Endothelial cell of umbilical vein (primary cell): ENCODE measurements at regions not wholly inside any gene's neighbourhood (a gene's known extent, or its start where the extent isn't known, plus 50 kb on each side); places are given as distances from the start of the nearest gene placed in this dataset.

Source experiments
- BruUV-seq: library from RNA; stranded (reverse); fragments of 400-500 nt; replicated peaks from 2 replicates; lab custom pipeline; 2021; lab: Mats Ljungman, UMichigan
- CTCF ChIA-PET: fragments of 300-600, 350-600 bp; sonication (Branson Sonifier 250); formaldehyde crosslinking; loops from one replicate; lab custom pipeline; 2021; ENCODE audit warnings: antibody characterized with exemption, inconsistent platforms; lab: Charles Lee
- POLR2A ChIA-PET: fragments of 300-600, 350-600 bp; sonication (Branson Sonifier 250); formaldehyde crosslinking; loops from one replicate; lab custom pipeline; 2021; ENCODE audit warnings: antibody characterized with exemption, inconsistent platforms; lab: Charles Lee
- DNase-seq: peaks from one replicate; pipeline ENCODE4 v3.0.0-alpha.2; 2011; ENCODE audit warnings: low read depth, low spot score
- FAIRE-seq: peaks from 2 replicates; lab custom pipeline; 2011; peaks lifted over from hg19 to GRCh38; lab: Jason Lieb, UNC
- H2AFZ ChIP-seq: 2 replicates; pipeline ENCODE4 v1.6.0; 2012; ENCODE audit warnings: low read depth, low read length, control low read depth, inconsistent platforms
- H3K27ac ChIP-seq: 2 replicates; pipeline ENCODE4 v1.5.1; 2011; ENCODE audit warnings: low read depth, mild to moderate bottlenecking, control low read depth, low read length, moderate library complexity; ENCODE audit not compliant: insufficient read depth
- H3K27me3 ChIP-seq, 2 experiments: 2 replicates each; pipeline versions ENCODE4 v1.6.0 to v1.6.1; 2011; ENCODE audit warnings: low read length in 2 of 2, mixed read lengths in 1 of 2; ENCODE audit not compliant: control insufficient read depth in 2 of 2, insufficient read depth in 2 of 2
- H3K36me3 ChIP-seq, 2 experiments: 2 replicates in 1 of 2; 3 replicates in 1 of 2; pipeline ENCODE4 v1.5.1; 2011; ENCODE audit warnings: low read length in 2 of 2, mild to moderate bottlenecking in 1 of 2, moderate library complexity in 1 of 2; ENCODE audit not compliant: control insufficient read depth in 2 of 2, insufficient read depth in 2 of 2; ENCODE audit errors: extremely low read depth in 1 of 2
- H3K4me1 ChIP-seq: 3 replicates; pipeline ENCODE4 v1.5.1; 2011; ENCODE audit warnings: mild to moderate bottlenecking, low read length; ENCODE audit not compliant: control insufficient read depth, insufficient read depth; ENCODE audit errors: extremely low read depth
- H3K4me2 ChIP-seq: 2 replicates; pipeline ENCODE4 v1.6.1; 2011; ENCODE audit warnings: low read length, control low read depth, mixed read lengths; ENCODE audit not compliant: insufficient read depth
- H3K4me3 ChIP-seq, 3 experiments: fragments of 200-600 bp in 1 of 3; sonication (generic), shearing (Covaris generic) in 1 of 3; replicated peaks in 1 of 3; 2 replicates each; pipeline ENCODE4 v1.5.1; 2011 to 2016; ENCODE audit warnings: control low read depth in 3 of 3, low read length in 3 of 3, mild to moderate bottlenecking in 2 of 3, inconsistent platforms in 1 of 3, low read depth in 1 of 3, moderate library complexity in 1 of 3; ENCODE audit not compliant: insufficient read depth in 1 of 3
- H3K79me2 ChIP-seq: 2 replicates; pipeline ENCODE4 v1.6.0; 2012; ENCODE audit warnings: low read length, inconsistent platforms; ENCODE audit not compliant: control insufficient read depth, insufficient read depth
- H3K9ac ChIP-seq: replicated peaks from 2 replicates; pipeline ENCODE3; 2011; ENCODE audit warnings: low read length, control low read depth; ENCODE audit not compliant: insufficient read depth; ENCODE audit errors: extremely low read depth
- H3K9me1 ChIP-seq: replicated peaks from 3 replicates; pipeline ENCODE4 v1.6.0; 2011; ENCODE audit warnings: mild to moderate bottlenecking, low read length; ENCODE audit not compliant: control insufficient read depth, insufficient read depth; ENCODE audit errors: extremely low read depth
- H3K9me3 ChIP-seq: replicated peaks from 2 replicates; pipeline ENCODE4 v1.5.1; 2012; ENCODE audit warnings: low read length, inconsistent platforms; ENCODE audit not compliant: control insufficient read depth, insufficient read depth
- H4K20me1 ChIP-seq: replicated peaks from 2 replicates; pipeline ENCODE3; 2011; ENCODE audit warnings: mild to moderate bottlenecking, low read length; ENCODE audit not compliant: control insufficient read depth, insufficient read depth; ENCODE audit errors: extremely low read depth
- EZH2 ChIP-seq: IDR thresholded peaks from 2 replicates; pipeline ENCODE4 v1.6.1; 2012; ENCODE audit warnings: borderline replicate concordance, low read depth, mild to moderate bottlenecking, moderate library complexity, low read length, inconsistent platforms; ENCODE audit not compliant: severe bottlenecking
- FOS ChIP-seq: IDR thresholded peaks from 2 replicates; pipeline ENCODE4 v1.6.1; 2011; ENCODE audit warnings: mild to moderate bottlenecking, low read length, moderate library complexity, borderline replicate concordance; ENCODE audit not compliant: insufficient read depth
- GATA2 ChIP-seq: IDR thresholded peaks from 2 replicates; pipeline ENCODE4 v1.7.0; 2011; ENCODE audit warnings: low read depth, mild to moderate bottlenecking, moderate library complexity, mixed read lengths, low read length; ENCODE audit not compliant: insufficient read length, insufficient read depth
- JUN ChIP-seq: IDR thresholded peaks from 2 replicates; pipeline ENCODE4 v1.6.1; 2011; ENCODE audit warnings: borderline replicate concordance, low read depth; ENCODE audit not compliant: insufficient read length, insufficient read depth
- MYC ChIP-seq: IDR thresholded peaks from one replicate; pipeline ENCODE4 v1.6.1; 2011; ENCODE audit warnings: mild to moderate bottlenecking, low read depth, low read length
- POLR2A ChIP-seq: IDR thresholded peaks from 2 replicates; pipeline ENCODE4 v1.6.1; 2012; ENCODE audit warnings: low read depth, mild to moderate bottlenecking, control low read depth, low read length
- POLR2AphosphoS5 ChIP-seq: IDR thresholded peaks from 2 replicates; pipeline ENCODE4 v1.6.1; 2012; ENCODE audit warnings: low read depth, mild to moderate bottlenecking, control low read depth, low read length, moderate library complexity; ENCODE audit not compliant: insufficient read depth
- dilution Hi-C: fragments of 300-500 bp; cut with MboI; formaldehyde crosslinking; loops from one replicate; pipeline ENCODE4 v1.15.0; 2019; ENCODE audit warnings: low sequenced_read_pairs; ENCODE audit not compliant: extremely low pct_ligation_motif_present
- intact Hi-C: fragments of 100-400 bp; cut with micrococcal nuclease; formaldehyde crosslinking; loops from one replicate; pipeline ENCODE4 v1.10.0; 2022
- TF ChIP-seq, protein P1 (sequence below): IDR thresholded peaks from 2 replicates; pipeline ENCODE4 v1.6.1; 2011; ENCODE audit not compliant: insufficient read depth, insufficient read length
- TF ChIP-seq, protein P2 (sequence below), 2 donors: IDR thresholded peaks; 1 replicate in 1 of 2; 2 replicates in 1 of 2; pipeline ENCODE4 v1.5.1; 2011; ENCODE audit warnings: low read length in 2 of 2, mild to moderate bottlenecking in 2 of 2, moderate library complexity in 2 of 2, control low read depth in 1 of 2, inconsistent platforms in 1 of 2, low read depth in 1 of 2; ENCODE audit not compliant: insufficient read depth in 1 of 2; ENCODE audit errors: extremely low read depth in 1 of 2

DNA sequence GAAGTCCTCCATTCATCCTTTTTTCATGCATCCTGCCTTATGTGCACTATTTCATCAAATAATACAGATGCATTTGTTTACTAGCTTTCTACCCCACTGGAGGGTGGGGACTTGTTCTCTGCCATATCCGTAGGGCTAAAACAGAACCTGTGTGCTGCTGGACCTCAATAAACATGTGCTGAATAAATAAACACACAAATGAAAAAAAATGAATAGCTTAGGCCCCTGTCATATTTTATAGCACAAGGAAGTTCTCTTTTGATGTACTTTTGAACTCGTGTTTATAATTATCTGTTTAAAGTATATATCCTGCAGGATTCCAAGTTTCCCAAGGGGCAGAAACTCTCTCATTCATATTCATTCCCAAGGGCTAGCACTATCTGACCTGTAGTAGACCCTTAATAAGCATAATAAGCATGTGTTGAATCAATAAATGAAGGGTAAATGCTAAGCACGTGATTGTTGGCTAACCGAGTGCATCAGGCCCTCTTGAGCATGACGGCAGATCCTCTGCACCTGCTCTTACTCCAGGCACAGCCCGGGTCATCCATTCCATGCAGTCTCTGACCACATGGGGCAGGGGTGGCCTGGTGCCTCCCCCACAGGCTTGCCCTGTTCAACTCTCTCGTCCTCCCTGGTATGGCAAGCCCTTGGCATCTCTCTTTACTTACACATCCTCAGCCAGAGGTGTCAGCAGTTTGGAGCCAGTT lies 474.1 kb upstream of the ZMIZ1 start:
- dilution Hi-C loops (no loop called here), intact Hi-C loops (no loop called here)
- no peak overlapping the region for H3K9ac ChIP-seq
- DNase-seq (no peak), FAIRE-seq (no peak)
- H3K4me1 ChIP-seq, result no peaks in the 10 kb centered on the region
- H3K4me3 ChIP-seq, result no peak overlapping the region
- no peaks in the 10 kb centered on the region for H3K79me2 ChIP-seq
- no peaks in the 10 kb centered on the region for H3K36me3 ChIP-seq
- H3K4me2 ChIP-seq, result no peak overlapping the region
- ChIA-PET CTCF (interaction anchor here (0.7 to 0.9 kb wide), 2 partner anchors 10 to 17 kb away, joined by 3 read pairs; no protein-coding TSS in a partner anchor), POLR2A (no interaction called here)
- no peaks in the 10 kb centered on the region for H4K20me1 ChIP-seq
- TF ChIP-seq, protein P1, sequence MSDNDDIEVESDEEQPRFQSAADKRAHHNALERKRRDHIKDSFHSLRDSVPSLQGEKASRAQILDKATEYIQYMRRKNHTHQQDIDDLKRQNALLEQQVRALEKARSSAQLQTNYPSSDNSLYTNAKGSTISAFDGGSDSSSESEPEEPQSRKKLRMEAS, result no peak
- no peak for TF ChIP-seq EZH2
- TF ChIP-seq JUN, result no peak
- no peak for TF ChIP-seq MYC
- TF ChIP-seq, protein P2, sequence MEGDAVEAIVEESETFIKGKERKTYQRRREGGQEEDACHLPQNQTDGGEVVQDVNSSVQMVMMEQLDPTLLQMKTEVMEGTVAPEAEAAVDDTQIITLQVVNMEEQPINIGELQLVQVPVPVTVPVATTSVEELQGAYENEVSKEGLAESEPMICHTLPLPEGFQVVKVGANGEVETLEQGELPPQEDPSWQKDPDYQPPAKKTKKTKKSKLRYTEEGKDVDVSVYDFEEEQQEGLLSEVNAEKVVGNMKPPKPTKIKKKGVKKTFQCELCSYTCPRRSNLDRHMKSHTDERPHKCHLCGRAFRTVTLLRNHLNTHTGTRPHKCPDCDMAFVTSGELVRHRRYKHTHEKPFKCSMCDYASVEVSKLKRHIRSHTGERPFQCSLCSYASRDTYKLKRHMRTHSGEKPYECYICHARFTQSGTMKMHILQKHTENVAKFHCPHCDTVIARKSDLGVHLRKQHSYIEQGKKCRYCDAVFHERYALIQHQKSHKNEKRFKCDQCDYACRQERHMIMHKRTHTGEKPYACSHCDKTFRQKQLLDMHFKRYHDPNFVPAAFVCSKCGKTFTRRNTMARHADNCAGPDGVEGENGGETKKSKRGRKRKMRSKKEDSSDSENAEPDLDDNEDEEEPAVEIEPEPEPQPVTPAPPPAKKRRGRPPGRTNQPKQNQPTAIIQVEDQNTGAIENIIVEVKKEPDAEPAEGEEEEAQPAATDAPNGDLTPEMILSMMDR (IDR thresholded peaks at IDR 0.05; ENCODE audit: extremely low read depth in 1 of 2, insufficient read depth in 1 of 2, low read depth in 1 of 2, low read length in 2 of 2), result no peak
- no peak for TF ChIP-seq GATA2
- TF ChIP-seq FOS, result no peak
- TF ChIP-seq POLR2A, result no peak
- TF ChIP-seq POLR2AphosphoS5, result no peak
- no peak overlapping the region for H3K27ac ChIP-seq
- no peaks in the 10 kb centered on the region for H3K9me1 ChIP-seq
- BruUV-seq, result no TSS peak
- H3K9me3 ChIP-seq, result no peaks in the 10 kb centered on the region
- H2AFZ ChIP-seq, result no peak overlapping the region
- peaks cover 0 to 8% of the 10 kb centered on the region in 2 experiments for H3K27me3 ChIP-seq
